ENCODE measurements at regions not wholly inside any gene's neighbourhood (a gene's known extent, or its start where the extent isn't known, plus 50 kb on each side); places are given as distances from the start of the nearest gene placed in this dataset.

DNA sequence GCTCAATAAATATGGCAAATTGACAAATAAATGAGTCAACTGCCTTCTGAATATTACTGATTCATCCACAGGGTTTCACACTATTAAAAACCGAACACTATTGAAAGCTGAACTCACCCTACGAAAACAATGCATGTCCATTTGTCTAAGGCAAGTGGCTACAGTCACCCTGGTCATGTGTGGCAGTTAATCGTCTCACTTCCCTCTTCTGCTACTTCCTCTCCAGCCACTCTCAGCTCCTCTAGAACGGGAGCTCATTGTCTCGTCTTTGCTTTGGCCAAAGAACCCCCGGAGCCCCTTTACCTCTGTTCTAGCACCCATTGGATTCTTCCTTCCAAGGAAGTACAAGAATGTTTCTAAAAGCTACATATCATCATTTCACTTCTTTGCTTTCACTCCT is 74.4 kb upstream of the ZNF599 start:
- TF ChIP-seq CTCF (optimal IDR thresholded peaks at IDR 0.05 in 1 of 3, IDR thresholded peaks at IDR 0.05 in 1 of 3, conservative IDR thresholded peaks at IDR 0.05 in 1 of 3; ENCODE audit: extremely low read depth in 1 of 3, insufficient read depth in 2 of 3, low read length in 3 of 3), result no peak
- TF ChIP-seq EZH2 (IDR thresholded peaks at IDR 0.05; ENCODE audit: low read length), result no peak

Data from keratinocyte (primary cell).